Stimulated activated CD8-positive, alpha-beta memory T cell treated with anti-CD3 and anti-CD28 coated beads, Interleukin-12 subunit alpha, Interleukin-12 subunit beta, amount 100 ng/mL, for 1 hour (primary cell): ENCODE measurements at regions not wholly inside any gene's neighbourhood (a gene's known extent, or its start where the extent isn't known, plus 50 kb on each side); places are given as distances from the start of the nearest gene placed in this dataset.

ENCODE experiments used
- DNase-seq: peaks from one replicate; pipeline ENCODE4 v3.0.0-alpha.2; 2020; ENCODE audit warnings: low read depth

GRCh38 chr10:91036807-91037411, 116.0 kb upstream of the ANKRD1 start:
- DNase-seq = no peak

GRCh38 chr10:91038971-91039370, 118.1 kb upstream of the ANKRD1 start:
- DNase-seq = no peak

GRCh38 chr10:91040343-91040742, 119.5 kb upstream of the ANKRD1 start:
- DNase-seq = no peak

GRCh38 chr10:91042069-91042468, 121.2 kb upstream of the ANKRD1 start:
- no peak for DNase-seq

GRCh38 chr10:91043173-91043910, 122.5 kb upstream of the ANKRD1 start:
- DNase-seq = no peak

- DNase-seq = no peak
Measured at GRCh38 chr10:91046869-91047268, 126.0 kb upstream of the ANKRD1 start.

- no peak for DNase-seq
Measured at GRCh38 chr10:91048380-91048779, 127.5 kb upstream of the ANKRD1 start.

- no peak for DNase-seq
Measured at GRCh38 chr10:91049296-91049987, 128.6 kb upstream of the ANKRD1 start.

GRCh38 chr10:91049988-91050360, 129.1 kb upstream of the ANKRD1 start:
- no peak for DNase-seq

GRCh38 chr10:91050371-91051034, 129.6 kb upstream of the ANKRD1 start:
- DNase-seq = no peak

GRCh38 chr10:91051829-91052228, 130.9 kb upstream of the ANKRD1 start:
- DNase-seq = no peak

- DNase-seq = no peak
Measured at GRCh38 chr10:91054325-91054724, 133.4 kb upstream of the ANKRD1 start.

- no peak for DNase-seq
Measured at GRCh38 chr10:91061187-91061586, 140.3 kb upstream of the ANKRD1 start.

- no peak for DNase-seq
Measured at GRCh38 chr10:91061608-91062007, 140.7 kb upstream of the ANKRD1 start.

- DNase-seq = no peak
Measured at GRCh38 chr10:91062091-91062490, 141.2 kb upstream of the ANKRD1 start.

GRCh38 chr10:91071786-91072185, 148.7 kb upstream of the PCGF5 start:
- DNase-seq = no peak

- no peak for DNase-seq
Measured at GRCh38 chr10:91073286-91073979, 147.0 kb upstream of the PCGF5 start.

GRCh38 chr10:91076991-91077548, 143.4 kb upstream of the PCGF5 start:
- no peak for DNase-seq

GRCh38 chr10:91077549-91078071, 142.9 kb upstream of the PCGF5 start:
- DNase-seq = no peak

GRCh38 chr10:91080776-91081175, 139.7 kb upstream of the PCGF5 start:
- no peak for DNase-seq

GRCh38 chr10:91082447-91082846, 138.0 kb upstream of the PCGF5 start:
- DNase-seq = no peak
